ENCODE measurements at regions not wholly inside any gene's neighbourhood (a gene's known extent, or its start where the extent isn't known, plus 50 kb on each side); places are given as distances from the start of the nearest gene placed in this dataset.

GRCh38 chr18:22019193-22019592 is 150.2 kb upstream of the GATA6 start:
- no peak for TF ChIP-seq CTCF (IDR thresholded peaks at IDR 0.05)
- intact Hi-C loops (cut with DNase I), result no loop called here
- Histone ChIP-seq H3K27ac (no peak overlapping the region), H3K27me3 (no peaks in the 10 kb centered on the region), H3K36me3 (no peaks in the 10 kb centered on the region), H3K4me3 (no peak overlapping the region), H3K9me3 (no peaks in the 10 kb centered on the region), H3K4me1 (no peaks in the 10 kb centered on the region)
- no peak for DNase-seq
- ATAC-seq, result no peak

GRCh38 chr18:22020127-22020866 is 149.1 kb upstream of the GATA6 start:
- H3K27me3 ChIP-seq, result no peaks in the 10 kb centered on the region
- no peaks in the 10 kb centered on the region for H3K36me3 ChIP-seq
- no peak overlapping the region for H3K27ac ChIP-seq
- H3K9me3 ChIP-seq, result no peaks in the 10 kb centered on the region
- H3K4me1 ChIP-seq, result no peaks in the 10 kb centered on the region
- peak; percentile 20 for ATAC-seq
- no peak for DNase-seq
- no peak for TF ChIP-seq CTCF (IDR thresholded peaks at IDR 0.05)
- intact Hi-C loops (cut with DNase I), result no loop called here
- H3K4me3 ChIP-seq, result no peak overlapping the region

DNA sequence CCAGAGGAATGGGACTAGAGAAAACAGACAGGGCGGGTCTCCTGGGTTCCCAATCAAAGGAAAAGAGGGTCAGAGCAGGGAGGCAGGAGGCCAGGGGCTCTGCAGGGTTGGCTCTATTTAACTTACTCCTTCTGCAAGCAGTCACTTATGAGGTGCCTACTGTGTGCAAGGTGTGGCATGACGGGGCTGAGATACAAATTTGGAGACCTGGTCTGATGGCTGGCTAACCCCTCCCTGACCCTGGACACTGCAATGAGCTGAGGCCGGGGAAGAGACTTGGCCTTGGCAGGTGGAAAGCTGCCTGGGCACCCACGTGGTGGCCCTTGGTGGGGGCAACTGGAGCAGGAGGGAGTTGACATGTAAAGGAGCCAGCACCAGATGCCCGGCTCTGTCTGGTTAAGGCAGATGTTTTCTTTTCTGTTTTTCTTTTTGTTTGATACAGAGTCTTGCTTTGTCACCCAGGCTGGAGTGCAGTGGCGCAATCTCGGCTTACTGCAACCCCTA is 148.5 kb upstream of the GATA6 start:
- no peak for TF ChIP-seq CTCF (IDR thresholded peaks at IDR 0.05)
- ATAC-seq, result peak; percentile 21
- H3K27ac ChIP-seq, result no peak overlapping the region
- H3K4me1 ChIP-seq, result no peaks in the 10 kb centered on the region
- no peak for DNase-seq
- no peaks in the 10 kb centered on the region for H3K9me3 ChIP-seq
- no peak overlapping the region for H3K4me3 ChIP-seq
- no peaks in the 10 kb centered on the region for H3K27me3 ChIP-seq
- intact Hi-C loops (cut with DNase I), result no loop called here
- H3K36me3 ChIP-seq, result no peaks in the 10 kb centered on the region

DNA sequence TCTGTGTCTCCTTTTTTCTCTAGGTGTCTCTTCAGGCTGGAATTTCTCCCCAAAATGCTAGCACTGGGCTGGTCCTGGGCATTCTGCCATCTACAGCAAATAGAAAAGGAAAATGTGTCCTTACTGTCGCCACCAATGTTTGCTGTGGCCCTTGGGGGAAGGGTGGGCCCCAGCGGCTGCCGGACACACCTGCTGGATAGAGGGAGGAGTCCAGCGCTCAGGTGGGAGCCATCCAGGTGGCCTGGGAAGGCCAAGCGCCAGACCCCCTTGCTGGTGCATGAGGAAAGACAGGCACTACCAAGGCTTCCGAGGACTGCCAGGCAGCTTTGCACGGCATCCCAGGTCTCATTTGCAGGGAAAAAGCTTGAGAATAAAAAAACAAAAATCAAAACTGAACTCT is 147.7 kb upstream of the GATA6 start:
- TF ChIP-seq CTCF (IDR thresholded peaks at IDR 0.05), result no peak
- ATAC-seq (peak; percentile 82), DNase-seq (peak in 2 of 4 donors; percentile 42 to 51)
- Histone ChIP-seq H3K27me3 (no peaks in the 10 kb centered on the region), H3K4me3 (no peak overlapping the region), H3K27ac (no peak overlapping the region), H3K4me1 (no peaks in the 10 kb centered on the region), H3K36me3 (no peaks in the 10 kb centered on the region), H3K9me3 (no peaks in the 10 kb centered on the region)
- intact Hi-C loops (cut with DNase I), result no loop called here

DNA sequence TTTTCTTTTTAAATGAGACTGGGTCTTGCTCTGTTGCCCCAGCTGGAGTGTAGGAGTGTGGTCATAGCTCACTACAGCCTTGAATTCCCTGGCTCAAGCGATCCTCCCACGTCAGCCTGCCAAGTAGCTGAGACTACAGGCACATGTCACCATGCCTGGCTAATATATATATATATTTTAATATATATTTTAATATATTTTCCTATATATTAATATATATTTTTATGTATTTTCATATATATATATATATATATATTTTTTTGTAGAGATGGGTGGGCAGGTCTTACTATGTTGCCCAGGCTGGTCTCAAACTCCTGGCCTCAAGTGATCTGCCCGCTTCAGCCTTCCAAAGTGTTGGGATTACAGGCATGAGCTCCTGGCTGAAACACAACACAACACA is 144.5 kb upstream of the GATA6 start:
- ATAC-seq, result no peak
- intact Hi-C loops (cut with DNase I), result no loop called here
- no peak for TF ChIP-seq CTCF (IDR thresholded peaks at IDR 0.05)

More for the DNA sequence above, 144.5 kb upstream of the GATA6 start:
- Histone ChIP-seq H3K4me3 (no peak overlapping the region), H3K4me1 (no peaks in the 10 kb centered on the region), H3K36me3 (no peaks in the 10 kb centered on the region), H3K27me3 (no peaks in the 10 kb centered on the region), H3K9me3 (no peaks in the 10 kb centered on the region), H3K27ac (no peak overlapping the region)
- no peak for DNase-seq

Measured in left lung (tissue), 4 donors.